ENCODE measurements at regions not wholly inside any gene's neighbourhood (a gene's known extent, or its start where the extent isn't known, plus 50 kb on each side); places are given as distances from the start of the nearest gene placed in this dataset.

DNA sequence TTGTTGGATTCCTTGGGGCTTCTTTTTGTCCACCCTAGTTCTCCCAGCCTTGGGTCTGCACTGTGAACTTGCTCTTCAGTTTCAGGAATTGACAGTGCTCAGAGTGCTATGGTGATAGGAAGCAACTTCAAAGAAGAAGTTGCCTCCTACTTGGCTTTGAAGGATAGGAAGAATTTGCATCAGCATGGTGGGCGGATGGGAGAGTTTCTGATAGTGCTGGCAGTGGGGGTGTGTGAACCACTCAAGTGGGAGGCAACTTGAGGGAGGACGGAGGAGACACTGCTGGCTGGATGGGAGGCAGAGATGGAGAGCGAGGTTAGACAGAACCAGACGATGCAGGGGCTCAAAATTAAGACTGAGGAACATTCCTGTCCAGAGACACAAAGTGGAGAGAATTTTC is 164.4 kb upstream of the SKOR2 start:
- no peak overlapping the region for H3K27ac ChIP-seq
- TF ChIP-seq SMC3 (IDR thresholded peaks at IDR 0.05) (no peak), CHD4 (IDR thresholded peaks at IDR 0.05; ENCODE audit: borderline replicate concordance) (no peak), BCL3 (IDR thresholded peaks at IDR 0.05) (no peak), TP53 (CRISPR knock-in tag; IDR thresholded peaks at IDR 0.05) (no peak), MYC (IDR thresholded peaks at IDR 0.05; ENCODE audit: borderline replicate concordance, low read length) (no peak), CBX8 (IDR thresholded peaks at IDR 0.05) (no peak), USF2 (IDR thresholded peaks at IDR 0.05) (no peak), HEYL (CRISPR knock-in tag; IDR thresholded peaks at IDR 0.05) (no peak)
- TF ChIP-seq, protein P1, sequence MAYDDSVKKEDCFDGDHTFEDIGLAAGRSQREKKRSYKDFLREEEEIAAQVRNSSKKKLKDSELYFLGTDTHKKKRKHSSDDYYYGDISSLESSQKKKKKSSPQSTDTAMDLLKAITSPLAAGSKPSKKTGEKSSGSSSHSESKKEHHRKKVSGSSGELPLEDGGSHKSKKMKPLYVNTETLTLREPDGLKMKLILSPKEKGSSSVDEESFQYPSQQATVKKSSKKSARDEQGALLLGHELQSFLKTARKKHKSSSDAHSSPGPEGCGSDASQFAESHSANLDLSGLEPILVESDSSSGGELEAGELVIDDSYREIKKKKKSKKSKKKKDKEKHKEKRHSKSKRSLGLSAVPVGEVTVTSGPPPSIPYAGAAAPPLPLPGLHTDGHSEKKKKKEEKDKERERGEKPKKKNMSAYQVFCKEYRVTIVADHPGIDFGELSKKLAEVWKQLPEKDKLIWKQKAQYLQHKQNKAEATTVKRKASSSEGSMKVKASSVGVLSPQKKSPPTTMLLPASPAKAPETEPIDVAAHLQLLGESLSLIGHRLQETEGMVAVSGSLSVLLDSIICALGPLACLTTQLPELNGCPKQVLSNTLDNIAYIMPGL (CRISPR knock-in tag; IDR thresholded peaks at IDR 0.05; ENCODE audit: borderline replicate concordance): no peak
- TF ChIP-seq, protein P2, sequence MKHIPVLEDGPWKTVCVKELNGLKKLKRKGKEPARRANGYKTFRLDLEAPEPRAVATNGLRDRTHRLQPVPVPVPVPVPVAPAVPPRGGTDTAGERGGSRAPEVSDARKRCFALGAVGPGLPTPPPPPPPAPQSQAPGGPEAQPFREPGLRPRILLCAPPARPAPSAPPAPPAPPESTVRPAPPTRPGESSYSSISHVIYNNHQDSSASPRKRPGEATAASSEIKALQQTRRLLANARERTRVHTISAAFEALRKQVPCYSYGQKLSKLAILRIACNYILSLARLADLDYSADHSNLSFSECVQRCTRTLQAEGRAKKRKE (CRISPR knock-in tag; IDR thresholded peaks at IDR 0.05; ENCODE audit: low read depth): no peak
- FAIRE-seq (no peak), DNase-seq (ENCODE audit: low read depth in 1 of 2, low spot score in 1 of 2) (no peak), ATAC-seq (no peak)
- H3K4me2 ChIP-seq: no peak overlapping the region
- POLR2A ChIA-PET: no interaction called here
- no peak overlapping the region for H3K4me3 ChIP-seq
- CTCF ChIA-PET: no interaction called here
- H3K4me1 ChIP-seq: no peaks in the 10 kb centered on the region
- no peaks in the 10 kb centered on the region for H3K9me3 ChIP-seq
- WGBS (ENCODE audit: missing lambda C conversion rate): 0% methylated on average over 4 of the region's 4 CpGs

GRCh38 chr18:47413327-47413726 is 161.9 kb upstream of the SKOR2 start:
- DNase-seq (ENCODE audit: low read depth in 1 of 2, low spot score in 1 of 2): no peak
- no peak for FAIRE-seq
- Histone ChIP-seq H3K9me3 (no peaks in the 10 kb centered on the region), H3K4me2 (no peak overlapping the region), H3K4me1 (no peaks in the 10 kb centered on the region), H3K4me3 (no peak overlapping the region), H3K27ac (no peak overlapping the region)
- ChIA-PET POLR2A (no interaction called here), CTCF (no interaction called here)
- no peak for TF ChIP-seq ESRRA (IDR thresholded peaks at IDR 0.05; ENCODE audit: borderline replicate concordance, low read length)
- TF ChIP-seq ZSCAN20 (CRISPR knock-in tag; IDR thresholded peaks at IDR 0.05): no peak
- no peak for TF ChIP-seq POLR2A (IDR thresholded peaks at IDR 0.05; ENCODE audit: low read length)
- no peak for TF ChIP-seq JUN (IDR thresholded peaks at IDR 0.05)
- TF ChIP-seq, protein P3, sequence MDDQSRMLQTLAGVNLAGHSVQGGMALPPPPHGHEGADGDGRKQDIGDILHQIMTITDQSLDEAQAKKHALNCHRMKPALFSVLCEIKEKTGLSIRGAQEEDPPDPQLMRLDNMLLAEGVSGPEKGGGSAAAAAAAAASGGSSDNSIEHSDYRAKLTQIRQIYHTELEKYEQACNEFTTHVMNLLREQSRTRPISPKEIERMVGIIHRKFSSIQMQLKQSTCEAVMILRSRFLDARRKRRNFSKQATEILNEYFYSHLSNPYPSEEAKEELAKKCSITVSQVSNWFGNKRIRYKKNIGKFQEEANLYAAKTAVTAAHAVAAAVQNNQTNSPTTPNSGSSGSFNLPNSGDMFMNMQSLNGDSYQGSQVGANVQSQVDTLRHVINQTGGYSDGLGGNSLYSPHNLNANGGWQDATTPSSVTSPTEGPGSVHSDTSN (IDR thresholded peaks at IDR 0.05): no peak
- TF ChIP-seq BHLHE40 (IDR thresholded peaks at IDR 0.05; ENCODE audit: low read depth, low read length): no peak
- TF ChIP-seq CHD2 (IDR thresholded peaks at IDR 0.05; ENCODE audit: low read length, partially characterized antibody): no peak
- no peak for ATAC-seq
- 0% methylated on average over 1 of the region's 2 CpGs for WGBS (ENCODE audit: missing lambda C conversion rate)

- Histone ChIP-seq H3K9me3 (no peaks in the 10 kb centered on the region), H3K27ac (no peak overlapping the region), H3K4me1 (no peaks in the 10 kb centered on the region), H3K4me2 (no peak overlapping the region), H3K4me3 (no peak overlapping the region)
- 6% methylated on average over 1 of the region's 1 CpG for WGBS (ENCODE audit: missing lambda C conversion rate)
- no peak for DNase-seq (ENCODE audit: low read depth in 1 of 2, low spot score in 1 of 2)
- ChIA-PET CTCF (no interaction called here), POLR2A (no interaction called here)
- no peak for FAIRE-seq
- no peak for ATAC-seq
- TF ChIP-seq BHLHE40 (IDR thresholded peaks at IDR 0.05; ENCODE audit: low read depth, low read length) (no peak), RNF2 (IDR thresholded peaks at IDR 0.05; ENCODE audit: borderline replicate concordance, low read depth) (no peak), HOXA7 (CRISPR knock-in tag; IDR thresholded peaks at IDR 0.05) (no peak), CEBPB (IDR thresholded peaks at IDR 0.05) (no peak), NPAS2 (CRISPR knock-in tag; IDR thresholded peaks at IDR 0.05; ENCODE audit: borderline replicate concordance) (no peak), HDAC2 (IDR thresholded peaks at IDR 0.05) (no peak), ZC3H11A (IDR thresholded peaks at IDR 0.05) (no peak), MAFK (IDR thresholded peaks at IDR 0.05; ENCODE audit: partially characterized antibody) (no peak), NR3C1 (IDR thresholded peaks at IDR 0.05) (no peak), TP53 (CRISPR knock-in tag; IDR thresholded peaks at IDR 0.05) (no peak), RARB (CRISPR knock-in tag; IDR thresholded peaks at IDR 0.05) (no peak), ELK1 (IDR thresholded peaks at IDR 0.05; ENCODE audit: low read depth, low read length) (no peak)
- TF ChIP-seq, protein P4, sequence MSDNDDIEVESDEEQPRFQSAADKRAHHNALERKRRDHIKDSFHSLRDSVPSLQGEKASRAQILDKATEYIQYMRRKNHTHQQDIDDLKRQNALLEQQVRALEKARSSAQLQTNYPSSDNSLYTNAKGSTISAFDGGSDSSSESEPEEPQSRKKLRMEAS (IDR thresholded peaks at IDR 0.05): no peak
- TF ChIP-seq, protein P5, sequence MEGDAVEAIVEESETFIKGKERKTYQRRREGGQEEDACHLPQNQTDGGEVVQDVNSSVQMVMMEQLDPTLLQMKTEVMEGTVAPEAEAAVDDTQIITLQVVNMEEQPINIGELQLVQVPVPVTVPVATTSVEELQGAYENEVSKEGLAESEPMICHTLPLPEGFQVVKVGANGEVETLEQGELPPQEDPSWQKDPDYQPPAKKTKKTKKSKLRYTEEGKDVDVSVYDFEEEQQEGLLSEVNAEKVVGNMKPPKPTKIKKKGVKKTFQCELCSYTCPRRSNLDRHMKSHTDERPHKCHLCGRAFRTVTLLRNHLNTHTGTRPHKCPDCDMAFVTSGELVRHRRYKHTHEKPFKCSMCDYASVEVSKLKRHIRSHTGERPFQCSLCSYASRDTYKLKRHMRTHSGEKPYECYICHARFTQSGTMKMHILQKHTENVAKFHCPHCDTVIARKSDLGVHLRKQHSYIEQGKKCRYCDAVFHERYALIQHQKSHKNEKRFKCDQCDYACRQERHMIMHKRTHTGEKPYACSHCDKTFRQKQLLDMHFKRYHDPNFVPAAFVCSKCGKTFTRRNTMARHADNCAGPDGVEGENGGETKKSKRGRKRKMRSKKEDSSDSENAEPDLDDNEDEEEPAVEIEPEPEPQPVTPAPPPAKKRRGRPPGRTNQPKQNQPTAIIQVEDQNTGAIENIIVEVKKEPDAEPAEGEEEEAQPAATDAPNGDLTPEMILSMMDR (IDR thresholded peaks at IDR 0.05): no peak
These were observed 161.5 kb upstream of the SKOR2 start for GRCh38 chr18:47412924-47413323.

Measured in A549 (cell line).